Ectodermal cell (in vitro differentiated cells): ENCODE measurements at regions not wholly inside any gene's neighbourhood (a gene's known extent, or its start where the extent isn't known, plus 50 kb on each side); places are given as distances from the start of the nearest gene placed in this dataset.
"Not testable (repeated sequence)": the region's sequence is repeated elsewhere in the genome, so short reads cannot be mapped to it uniquely, and the experiment has no call there.

Experiments
- H3K27ac ChIP-seq: 2 replicates; pipeline ENCODE4 v1.7.0; 2013; ENCODE audit warnings: mild to moderate bottlenecking, low read depth, low read length; ENCODE audit not compliant: insufficient read depth, poor library complexity, severe bottlenecking
- H3K27me3 ChIP-seq: 2 replicates; pipeline ENCODE4 v1.7.0; 2013; ENCODE audit warnings: mild to moderate bottlenecking, low read length; ENCODE audit not compliant: insufficient read depth, control insufficient read depth, poor library complexity, severe bottlenecking
- H3K36me3 ChIP-seq: one replicate; pipeline ENCODE4 v1.7.0; 2013; ENCODE audit warnings: low read length; ENCODE audit not compliant: control insufficient read depth, insufficient read depth
- H3K4me1 ChIP-seq: one replicate; pipeline ENCODE4 v1.7.0; 2013; ENCODE audit warnings: low read length; ENCODE audit not compliant: control insufficient read depth, insufficient read depth
- H3K4me3 ChIP-seq: 2 replicates; pipeline ENCODE4 v1.7.0; 2013; ENCODE audit warnings: low read depth, low read length, control low read depth; ENCODE audit not compliant: insufficient read depth
- H3K9me3 ChIP-seq: 2 replicates; pipeline ENCODE4 v1.7.0; 2013; ENCODE audit warnings: mild to moderate bottlenecking, low read length, moderate library complexity; ENCODE audit not compliant: control insufficient read depth
- WGBS, 2 experiments: methylation state at CpG; one replicate each; pipeline ENCODE4 v1.1.7; 2013; ENCODE audit warnings: missing lambda C conversion rate in 2 of 2; 5-methylcytosine and 5-hydroxymethylcytosine counted together

DNA sequence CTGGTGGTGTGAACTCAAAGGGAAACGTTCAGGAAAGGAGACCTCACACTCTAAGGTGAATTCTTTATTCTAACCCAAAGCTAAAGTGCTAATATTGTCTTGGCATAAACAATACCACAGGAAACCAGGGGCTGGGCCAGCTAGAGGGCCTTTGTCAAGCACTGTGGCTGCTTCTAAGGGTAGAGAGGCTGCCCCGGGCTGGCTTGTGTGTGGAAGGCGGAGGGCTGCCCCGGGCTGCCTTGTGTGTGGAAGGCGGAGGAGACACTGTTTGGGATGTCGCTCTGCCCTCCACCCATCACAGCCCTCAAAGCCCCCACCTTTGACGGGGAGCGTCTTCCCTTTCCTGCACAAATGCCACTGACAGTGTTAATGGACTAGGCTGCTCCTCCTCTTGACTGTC, 216.8 kb downstream of the TOMM20 start:
- H3K27ac ChIP-seq = no peak overlapping the region
- H3K36me3 ChIP-seq = no peaks in the 10 kb centered on the region
- H3K4me1 ChIP-seq = peaks cover 15% of the 10 kb centered on the region
- no peaks in the 10 kb centered on the region for H3K27me3 ChIP-seq
- H3K9me3 ChIP-seq = no peaks in the 10 kb centered on the region
- H3K4me3 ChIP-seq = no peak overlapping the region
- WGBS, 2 experiments = 53 to 59% methylated on average over 8 of the region's 8 CpGs

DNA sequence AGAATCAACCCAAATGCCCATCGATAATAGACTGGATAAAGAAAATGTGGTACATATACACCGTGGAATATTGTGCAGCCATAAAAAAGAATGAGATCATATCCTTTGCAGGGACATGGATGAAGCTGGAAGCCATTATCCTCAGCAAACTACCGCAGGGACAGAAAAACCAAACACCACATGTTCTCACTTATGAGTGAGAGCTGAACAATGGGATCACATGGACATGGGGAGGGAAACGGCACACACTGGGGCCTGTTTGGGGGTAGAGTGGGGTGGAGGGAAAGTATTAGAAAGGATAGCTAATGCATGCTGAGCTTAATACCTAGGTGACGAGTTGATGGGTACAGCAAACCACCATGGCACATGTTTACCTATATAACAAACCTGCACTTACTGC, 217.5 kb downstream of the TOMM20 start:
- WGBS, 2 experiments = 91 to 92% methylated on average over 4 to 5 of the region's 5 CpGs
- H3K27ac ChIP-seq, H3K4me3 ChIP-seq, H3K36me3 ChIP-seq, H3K27me3 ChIP-seq, H3K9me3 ChIP-seq: not testable (repeated sequence)
- H3K4me1 ChIP-seq = peaks cover 15% of the 10 kb centered on the region

DNA sequence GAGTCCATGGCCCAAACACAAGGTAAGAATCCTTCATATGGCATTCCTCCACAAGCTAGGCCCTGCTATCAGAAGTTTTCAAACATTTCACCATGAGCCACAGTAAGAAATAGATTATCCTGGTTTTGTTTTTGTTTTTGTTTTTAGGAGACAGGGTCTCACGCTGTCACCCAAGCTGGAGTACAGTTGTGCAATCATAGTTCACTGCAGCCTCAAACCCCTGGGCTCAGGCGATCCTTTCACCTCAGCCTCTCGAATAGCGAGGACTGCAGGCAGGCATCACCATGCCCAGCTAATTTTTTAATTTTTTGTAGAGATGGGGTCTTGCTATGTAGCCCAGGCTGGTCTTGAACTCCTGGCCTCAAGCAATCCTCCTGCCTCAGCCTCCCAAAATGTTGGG, 218.8 kb downstream of the TOMM20 start:
- Histone ChIP-seq H3K27me3 (no peaks in the 10 kb centered on the region), H3K9me3 (no peaks in the 10 kb centered on the region), H3K36me3 (no peaks in the 10 kb centered on the region), H3K27ac (no peak overlapping the region), H3K4me3 (no peak overlapping the region), H3K4me1 (peaks cover 15% of the 10 kb centered on the region)
- WGBS, 2 experiments = 97 to 100% methylated on average over 4 of the region's 4 CpGs

DNA sequence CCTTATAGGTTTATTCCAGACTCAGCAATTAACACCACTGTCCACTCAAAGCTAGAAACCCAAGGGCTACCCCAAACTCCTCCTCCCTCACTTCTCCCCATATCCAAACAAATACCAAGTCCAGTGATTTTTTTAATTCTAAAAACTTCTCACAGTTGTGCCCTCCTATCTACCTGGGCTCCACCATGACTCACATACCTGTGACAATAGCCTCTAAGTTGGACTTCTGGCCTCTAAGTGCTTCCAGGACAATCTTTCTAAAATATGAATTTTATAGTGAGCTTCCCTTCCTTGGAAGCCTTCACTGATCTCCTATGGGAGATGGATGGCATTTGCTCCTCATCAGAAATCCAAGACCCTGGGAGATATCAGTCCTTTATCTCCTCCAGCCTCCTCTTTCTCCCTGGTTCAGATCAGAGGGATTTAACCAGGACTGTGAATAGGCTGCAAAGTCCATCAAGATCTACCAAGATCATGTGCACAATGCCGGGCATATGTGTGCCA, 219.3 kb downstream of the TOMM20 start:
- Histone ChIP-seq H3K9me3 (no peaks in the 10 kb centered on the region), H3K27ac (no peak overlapping the region), H3K4me1 (peaks cover 15% of the 10 kb centered on the region), H3K36me3 (no peaks in the 10 kb centered on the region), H3K4me3 (no peak overlapping the region), H3K27me3 (no peaks in the 10 kb centered on the region)
- WGBS, 2 experiments = 95 to 100% methylated on average over 1 of the region's 1 CpG

DNA sequence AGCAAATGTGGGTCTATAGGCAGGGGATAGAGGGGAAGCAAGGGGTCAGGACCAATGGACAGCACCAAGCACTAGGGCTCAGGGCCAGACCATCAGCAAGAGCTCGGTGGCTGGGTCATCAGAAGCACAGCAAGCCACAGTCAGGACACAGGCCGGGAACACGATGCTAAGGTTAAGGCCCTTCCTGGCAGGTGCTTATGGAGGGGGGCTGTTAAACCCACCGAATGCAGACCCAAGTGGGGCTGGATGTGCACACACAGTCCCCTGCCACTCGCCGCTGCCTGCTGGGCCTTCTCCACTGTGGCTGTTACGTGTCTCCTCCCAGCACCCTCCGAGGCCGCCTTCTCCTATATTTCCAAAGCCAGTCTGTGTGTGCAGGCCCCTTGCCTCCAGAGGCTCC, 220.1 kb downstream of the TOMM20 start:
- H3K27me3 ChIP-seq = no peaks in the 10 kb centered on the region
- H3K27ac ChIP-seq = no peak overlapping the region
- no peak overlapping the region for H3K4me3 ChIP-seq
- no peaks in the 10 kb centered on the region for H3K9me3 ChIP-seq
- no peaks in the 10 kb centered on the region for H3K36me3 ChIP-seq
- H3K4me1 ChIP-seq = peaks cover 15% of the 10 kb centered on the region
- 95% methylated on average over 9 of the region's 9 CpGs for WGBS, 2 experiments

DNA sequence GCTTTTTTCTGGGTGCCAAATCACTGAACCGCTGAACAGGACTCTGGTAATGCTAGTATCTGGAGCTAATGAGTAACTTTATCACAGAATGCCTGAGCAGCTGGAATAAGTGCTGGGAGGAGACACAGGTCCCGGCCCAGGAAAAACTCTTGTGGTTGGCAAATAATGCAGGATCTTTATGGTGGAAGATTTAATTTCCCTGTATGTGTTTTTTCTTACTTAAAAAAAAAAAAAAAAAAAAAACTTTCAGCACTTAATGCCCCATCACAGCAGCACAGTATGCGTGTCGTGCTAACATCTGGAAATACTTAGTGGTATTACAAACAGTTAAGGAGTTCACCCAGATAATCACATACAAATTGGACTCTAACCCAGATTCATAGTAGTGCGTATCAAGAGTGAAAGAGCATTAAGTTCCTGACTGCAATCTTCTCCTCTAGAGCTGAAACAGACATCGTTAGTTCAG, 220.7 kb downstream of the TOMM20 start:
- Histone ChIP-seq H3K27me3 (no peaks in the 10 kb centered on the region), H3K4me1 (peaks cover 11% of the 10 kb centered on the region), H3K4me3 (no peak overlapping the region), H3K27ac (no peak overlapping the region), H3K36me3 (no peaks in the 10 kb centered on the region), H3K9me3 (no peaks in the 10 kb centered on the region)
- WGBS, 2 experiments = 89 to 92% methylated on average over 6 of the region's 6 CpGs

DNA sequence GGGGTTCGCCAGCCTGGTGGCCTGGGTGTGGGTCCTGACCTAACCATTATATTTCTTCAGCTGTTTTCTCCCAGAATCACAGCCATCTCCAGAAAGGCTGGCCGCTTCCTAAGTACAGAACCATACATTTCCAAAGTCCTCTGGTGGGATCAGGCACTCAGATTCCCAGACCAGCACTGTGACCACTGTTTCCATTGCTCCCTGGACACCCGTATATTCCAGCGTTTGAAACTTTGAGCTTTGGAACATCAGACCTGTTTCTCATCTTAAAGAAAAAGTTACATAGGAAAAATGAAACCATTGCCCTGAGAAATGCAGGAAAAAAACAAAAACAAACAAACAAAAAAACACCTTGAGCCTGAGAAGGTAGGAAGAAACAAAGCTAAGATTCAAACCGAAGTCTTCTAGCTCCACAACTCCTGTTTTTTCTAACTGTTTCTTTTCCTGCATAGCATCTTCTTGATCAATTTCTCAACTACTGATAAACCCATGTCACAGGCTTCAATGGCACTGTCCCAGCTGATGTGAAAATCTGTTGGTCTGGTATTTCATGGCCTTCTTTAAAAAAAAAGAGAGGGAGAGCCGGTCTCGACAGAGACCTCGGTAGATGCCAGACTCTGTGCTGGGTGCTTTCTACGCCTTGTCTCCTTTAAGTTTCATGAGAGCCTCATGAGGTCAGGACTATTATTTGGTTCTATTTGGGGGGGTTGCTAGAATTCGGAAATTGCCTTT, 221.3 kb downstream of the TOMM20 start:
- Histone ChIP-seq H3K36me3 (no peaks in the 10 kb centered on the region), H3K4me3 (no peak overlapping the region), H3K9me3 (no peaks in the 10 kb centered on the region), H3K4me1 (peaks cover 8% of the 10 kb centered on the region), H3K27me3 (no peaks in the 10 kb centered on the region), H3K27ac (no peak overlapping the region)
- 89 to 91% methylated on average over 10 of the region's 10 CpGs for WGBS, 2 experiments

DNA sequence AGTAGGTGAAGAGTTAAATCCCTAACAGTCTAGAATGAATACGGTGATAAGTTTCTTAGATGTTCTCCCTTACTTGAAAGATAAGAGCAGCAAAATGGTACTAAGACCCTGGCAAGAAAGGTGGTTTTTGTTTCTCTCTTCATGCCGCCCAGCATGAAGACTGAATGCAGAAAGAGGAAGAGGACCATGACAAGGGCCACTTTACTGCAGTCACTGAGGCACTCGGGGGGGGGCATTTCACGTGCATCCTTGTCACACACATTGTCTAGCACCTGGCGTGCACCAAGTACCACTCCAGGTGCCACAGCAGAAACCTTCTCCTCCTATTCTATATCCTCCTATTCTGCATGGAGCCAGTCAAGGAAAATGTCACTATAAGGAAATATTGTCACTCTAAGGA, 222.0 kb downstream of the TOMM20 start:
- Histone ChIP-seq H3K4me3 (no peak overlapping the region), H3K9me3 (no peaks in the 10 kb centered on the region), H3K36me3 (no peaks in the 10 kb centered on the region), H3K4me1 (peaks cover 2% of the 10 kb centered on the region), H3K27ac (no peak overlapping the region), H3K27me3 (no peaks in the 10 kb centered on the region)
- 82 to 84% methylated on average over 5 of the region's 5 CpGs for WGBS, 2 experiments

DNA sequence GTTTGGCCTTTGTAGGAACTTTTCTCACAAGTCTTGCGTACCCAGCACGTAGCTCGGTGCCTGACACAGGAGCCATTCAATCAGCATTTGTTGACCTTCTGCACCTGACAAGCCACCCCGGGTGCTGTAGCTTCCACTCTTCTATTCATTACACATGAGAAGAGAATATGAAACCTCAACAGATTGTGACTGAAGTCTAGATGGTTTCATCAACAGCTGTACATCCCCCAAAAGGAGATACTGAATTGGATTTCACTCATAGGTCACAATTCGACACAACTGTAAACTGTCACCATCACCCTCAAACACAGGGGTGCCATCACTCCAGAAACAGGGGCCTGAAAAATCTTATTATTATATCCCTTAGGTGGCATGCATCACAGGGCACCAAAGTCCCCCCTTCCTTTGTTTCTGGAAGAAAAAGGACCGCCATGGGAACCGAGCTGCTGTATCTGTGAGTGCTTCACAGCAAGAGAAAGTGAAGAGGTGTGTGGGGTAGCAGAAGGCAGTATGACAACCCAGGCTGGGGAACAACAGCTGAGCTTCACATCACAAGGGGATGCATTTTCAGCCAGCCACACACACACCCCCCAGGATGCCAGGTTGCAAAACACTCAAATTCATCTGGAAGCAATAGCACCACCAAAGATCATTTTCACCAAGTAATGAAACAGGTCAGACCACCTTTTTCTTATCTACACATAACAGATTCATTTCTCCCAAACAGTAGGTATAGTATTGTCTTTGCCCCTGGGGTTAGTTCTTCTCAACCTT, 225.7 kb downstream of the TOMM20 start:
- Histone ChIP-seq H3K27ac (no peak overlapping the region), H3K36me3 (no peaks in the 10 kb centered on the region), H3K27me3 (no peaks in the 10 kb centered on the region), H3K4me1 (no peaks in the 10 kb centered on the region), H3K9me3 (no peaks in the 10 kb centered on the region), H3K4me3 (no peak overlapping the region)
- WGBS, 2 experiments = 85% methylated on average over 7 of the region's 7 CpGs

DNA sequence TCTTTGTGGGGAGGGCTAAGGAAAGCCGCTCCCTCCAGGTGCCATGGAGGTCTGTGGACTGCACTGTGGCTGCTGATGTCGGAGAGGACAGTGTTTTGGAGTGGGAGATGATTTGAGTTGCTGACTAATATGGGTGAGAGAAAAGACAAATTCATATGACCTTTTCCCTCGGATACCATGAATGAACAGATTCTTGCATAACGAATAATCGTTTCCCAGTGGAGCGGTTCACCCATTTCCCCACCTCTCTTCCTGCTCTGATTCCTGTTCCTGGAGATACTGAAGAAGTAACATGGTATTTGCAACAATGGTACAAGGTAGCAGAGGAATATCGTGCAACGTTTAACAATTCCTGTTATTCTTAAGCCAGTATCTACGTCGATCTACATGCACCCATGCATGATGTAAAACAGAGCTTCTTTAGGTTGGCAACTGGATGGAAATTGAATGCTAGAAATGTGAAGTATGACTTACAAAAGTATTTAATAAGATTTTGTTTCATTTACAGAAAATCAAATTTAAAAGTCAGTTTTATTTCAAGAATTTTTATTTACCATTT, 227.1 kb downstream of the TOMM20 start:
- 92 to 94% methylated on average over 10 of the region's 10 CpGs for WGBS, 2 experiments
- no peaks in the 10 kb centered on the region for H3K36me3 ChIP-seq
- H3K4me1 ChIP-seq = no peaks in the 10 kb centered on the region
- no peak overlapping the region for H3K27ac ChIP-seq
- no peaks in the 10 kb centered on the region for H3K27me3 ChIP-seq
- no peaks in the 10 kb centered on the region for H3K9me3 ChIP-seq
- H3K4me3 ChIP-seq = no peak overlapping the region
